CD4-positive, alpha-beta T cell treated with Interleukin-2 at 100 ng/mL for 4 hours (primary cell): ENCODE measurements at regions not wholly inside any gene's neighbourhood (a gene's known extent, or its start where the extent isn't known, plus 50 kb on each side); places are given as distances from the start of the nearest gene placed in this dataset.
"Not testable (repeated sequence)": the region's sequence is repeated elsewhere in the genome, so short reads cannot be mapped to it uniquely, and the experiment has no call there.

Source experiments
- DNase-seq: peaks from one replicate; pipeline ENCODE4 v3.0.0-alpha.2; 2020; ENCODE audit warnings: low spot score

DNA sequence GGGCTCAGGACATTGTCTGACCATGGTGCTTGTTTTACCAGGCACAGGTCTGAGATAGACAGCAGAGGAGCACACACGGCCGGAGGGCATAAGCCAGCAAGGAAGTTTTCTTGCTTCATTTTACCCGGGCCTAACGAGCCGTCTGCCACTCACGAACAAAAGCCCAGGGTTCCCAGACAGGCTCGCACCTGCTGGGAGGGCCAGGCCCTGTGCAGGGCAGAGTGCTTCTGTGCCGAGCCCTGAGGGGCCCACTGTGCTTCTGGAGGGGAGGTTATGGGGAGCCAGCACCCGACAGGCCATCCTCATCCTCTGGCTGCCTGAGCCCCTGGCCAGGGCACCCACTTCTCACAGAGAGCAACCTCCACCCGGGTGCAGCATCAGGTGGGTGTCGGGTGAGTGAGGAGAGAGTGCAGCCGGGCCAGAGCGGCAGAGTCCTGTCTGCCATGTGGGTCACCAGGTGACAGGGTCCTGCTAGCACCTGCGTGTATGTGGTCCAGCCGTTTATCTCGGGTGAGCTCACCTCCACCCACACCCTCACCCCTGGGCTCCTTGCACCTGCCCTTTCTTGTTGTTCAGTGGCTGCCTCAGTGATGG, 297.9 kb downstream of the NDUFA10 start:
- no peak for DNase-seq

DNA sequence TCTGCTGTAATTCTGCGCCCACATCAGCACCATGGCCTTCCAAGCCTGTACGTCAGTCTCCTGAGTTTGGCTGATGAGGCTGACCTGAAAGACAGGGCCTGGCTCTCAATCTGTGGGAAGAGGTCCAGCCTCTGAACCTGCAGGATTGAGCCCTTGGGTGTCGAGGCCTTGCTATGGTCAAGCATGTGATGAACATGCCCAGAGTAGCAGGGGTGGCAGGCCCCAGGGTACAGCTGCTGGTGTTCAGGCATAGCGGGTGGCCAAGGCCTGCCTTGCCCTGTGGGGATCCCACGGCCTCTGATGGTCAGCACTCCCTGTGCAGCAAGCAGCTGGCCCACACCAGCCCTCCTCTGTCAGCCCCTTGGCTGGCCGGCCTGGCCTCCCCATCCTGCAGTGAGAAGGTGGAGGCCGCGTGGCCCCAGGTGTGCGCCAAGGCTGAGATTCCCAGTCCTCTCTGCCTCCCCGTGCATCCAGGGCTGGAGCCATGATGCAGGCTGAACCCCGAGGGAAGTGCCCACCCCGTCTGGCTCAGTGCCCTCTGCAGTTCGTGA, 298.4 kb downstream of the NDUFA10 start:
- DNase-seq: no peak

- DNase-seq: no peak
Observed at GRCh38 chr2:239726091-239726591, 299.0 kb downstream of the NDUFA10 start.

DNA sequence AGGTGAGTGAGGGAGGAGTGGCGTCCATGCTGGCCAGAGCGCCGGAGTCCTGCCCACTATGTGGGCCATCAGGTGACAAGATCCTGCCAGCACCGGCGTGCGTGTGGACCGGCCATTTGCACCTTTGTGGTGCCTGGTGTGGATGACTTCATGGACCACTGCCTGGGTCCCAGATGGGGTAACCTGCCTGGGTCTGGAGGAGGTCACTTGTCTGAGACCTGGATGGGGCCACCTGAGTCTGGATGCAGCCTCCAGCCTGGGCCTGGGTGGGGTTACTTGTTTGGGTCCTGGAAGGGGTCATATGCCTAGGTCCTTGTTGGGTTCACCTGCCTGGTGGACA, 299.6 kb downstream of the NDUFA10 start:
- no peak for DNase-seq

GRCh38 chr2:239724851-239725550, 300.1 kb downstream of the NDUFA10 start:
- DNase-seq: no peak

- DNase-seq: no peak
Observed at GRCh38 chr2:239724194-239724849, 300.8 kb downstream of the NDUFA10 start.

DNA sequence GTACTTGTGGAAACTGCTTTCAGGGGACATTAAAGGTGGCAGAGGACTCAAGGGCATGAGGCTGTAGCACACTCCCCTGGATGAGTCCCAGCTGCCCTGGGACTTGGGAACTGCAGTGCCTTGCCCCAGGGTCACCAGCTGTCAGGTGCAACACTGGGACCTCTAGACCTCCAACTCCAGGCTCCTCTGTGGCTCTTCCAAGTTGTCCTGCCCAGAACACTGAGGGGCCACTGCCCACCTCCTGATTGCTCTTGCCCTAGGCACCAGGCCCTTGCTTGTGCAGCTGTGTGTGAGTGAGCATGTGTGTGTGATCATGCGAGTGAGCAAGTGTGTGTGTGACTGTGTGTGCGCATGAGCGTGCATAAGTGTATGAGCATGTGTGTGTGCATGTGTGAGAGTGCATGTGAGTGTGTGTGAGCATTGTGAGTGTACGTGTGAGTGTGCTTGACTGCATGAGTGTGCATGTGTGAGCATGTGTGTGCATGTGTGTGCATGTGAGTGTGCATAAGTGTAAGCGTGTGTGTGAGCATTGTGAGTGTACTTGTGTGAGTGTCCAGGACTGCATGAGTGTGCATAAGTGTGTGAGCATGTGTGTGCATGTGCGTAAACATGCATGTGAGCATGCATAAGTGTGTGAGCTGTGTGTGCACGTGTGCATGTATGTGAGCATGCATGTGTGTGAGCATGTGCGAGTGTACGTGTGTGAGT, 301.5 kb downstream of the NDUFA10 start:
- no peak for DNase-seq

- DNase-seq: no peak
Observed at GRCh38 chr2:239722760-239723470, 302.2 kb downstream of the NDUFA10 start.

DNA sequence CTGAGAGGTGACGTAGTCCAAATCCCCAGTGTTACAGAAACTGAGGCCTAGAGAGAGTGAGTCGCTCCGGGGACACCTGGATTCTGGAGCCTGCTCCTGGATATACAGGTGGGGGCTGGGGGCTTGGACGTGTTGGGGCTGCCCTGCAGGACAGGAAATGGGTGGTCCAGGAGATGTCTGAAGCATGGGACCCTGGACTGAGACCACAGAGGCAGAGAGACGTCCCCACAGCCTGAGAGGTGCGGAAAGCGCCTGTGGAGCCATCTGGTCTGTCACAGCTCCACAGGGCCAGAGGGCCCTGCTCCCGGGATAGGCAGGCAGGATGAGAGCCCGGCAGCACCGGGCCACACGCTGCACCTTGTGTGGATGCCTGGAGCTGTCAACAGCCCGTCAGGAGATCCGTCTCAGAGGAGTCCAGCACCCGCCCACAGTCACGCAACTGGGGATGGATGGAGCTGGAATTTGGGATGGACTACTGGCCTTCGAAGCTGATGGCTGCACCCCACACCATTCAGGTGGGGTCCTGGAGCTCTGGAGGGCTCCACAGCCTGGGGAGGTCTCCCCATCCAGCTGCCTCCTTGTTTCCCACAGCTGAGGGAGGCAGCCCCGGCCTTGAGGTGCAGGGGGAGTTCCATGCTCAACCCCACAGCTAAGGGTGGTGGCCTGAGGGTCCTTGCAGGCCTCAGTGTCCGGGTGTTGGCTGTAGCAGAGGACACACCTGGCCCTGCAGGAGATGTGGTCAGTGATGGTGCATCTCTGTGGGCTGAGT, 303.0 kb downstream of the NDUFA10 start:
- no peak for DNase-seq

GRCh38 chr2:239721531-239721930, 303.6 kb downstream of the NDUFA10 start:
- DNase-seq: no peak

DNA sequence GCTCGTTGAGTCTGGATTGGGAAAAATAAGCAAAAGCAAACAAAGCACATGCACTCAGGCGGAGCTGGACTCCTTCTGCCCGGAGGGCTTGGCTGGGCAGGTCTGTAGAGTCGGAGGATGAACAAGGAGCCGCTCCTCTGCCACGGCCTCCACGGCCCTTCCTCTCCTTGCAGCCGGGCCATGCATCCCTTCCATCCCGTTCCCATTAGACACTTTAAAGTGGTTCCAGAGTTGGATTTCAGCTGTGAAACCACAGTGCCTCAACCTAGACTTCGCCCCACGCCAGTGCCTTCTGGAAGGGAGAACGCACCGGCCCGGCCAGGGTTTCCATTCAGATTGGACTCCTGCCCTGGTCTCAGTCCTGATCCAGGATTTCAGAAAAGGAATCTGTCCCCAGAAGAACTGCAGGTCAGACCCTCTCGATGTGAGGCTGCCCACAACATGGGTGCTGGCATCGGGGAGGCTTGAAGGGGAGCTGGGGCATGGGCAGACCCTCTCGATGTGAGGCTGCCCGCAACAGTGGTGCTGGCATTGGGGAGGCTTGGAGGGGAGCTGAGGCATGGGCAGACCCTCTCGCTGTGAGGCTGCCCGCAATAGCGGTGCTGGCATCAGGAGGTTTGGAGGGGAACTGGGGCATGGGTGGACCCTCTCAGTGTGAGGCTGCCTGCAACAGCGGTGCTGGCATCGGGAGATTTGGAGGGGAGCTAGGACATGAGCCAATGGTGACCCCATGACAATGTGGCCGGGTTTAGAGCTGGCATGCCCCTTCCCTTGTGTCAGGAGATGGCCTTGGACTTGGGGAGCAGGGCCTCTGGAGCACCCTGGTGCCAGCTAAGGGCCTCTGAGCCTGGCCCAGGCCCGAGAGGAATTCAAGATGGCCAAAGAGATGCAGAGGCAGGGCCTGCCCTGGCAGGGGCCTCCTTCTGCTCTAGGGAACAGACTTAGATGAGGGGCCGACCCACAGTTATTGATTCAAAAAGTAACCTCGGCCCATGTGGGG, 304.5 kb downstream of the NDUFA10 start:
- DNase-seq: no peak

DNA sequence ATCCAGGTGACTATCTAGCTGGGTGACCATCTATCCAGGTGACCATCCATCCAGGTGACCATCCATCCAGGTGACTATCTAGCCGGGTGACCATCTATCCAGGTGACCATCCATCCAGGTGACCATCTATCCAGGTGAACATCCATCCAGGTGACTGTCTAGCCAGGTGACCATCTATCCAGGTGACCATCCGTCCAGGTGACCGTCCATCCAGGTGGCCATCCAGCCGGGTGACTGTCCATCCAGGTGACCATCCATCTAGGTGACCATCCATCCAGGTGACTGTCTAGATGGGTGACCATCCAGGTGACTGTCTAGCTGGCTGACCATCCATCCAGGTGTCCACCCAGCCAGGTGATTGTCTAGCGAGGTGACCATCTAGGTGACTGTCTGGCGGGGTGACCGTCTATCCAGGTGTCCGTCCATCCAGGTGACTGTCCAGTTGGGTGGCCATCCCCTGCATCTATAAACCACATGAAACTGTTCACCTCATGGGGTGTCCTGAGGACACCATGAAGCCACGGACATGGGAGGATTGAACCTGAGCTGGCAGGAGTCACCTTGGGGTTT, 305.3 kb downstream of the NDUFA10 start:
- DNase-seq: no peak

- DNase-seq: not testable (repeated sequence)
Observed at GRCh38 chr2:239718991-239719390, 306.2 kb downstream of the NDUFA10 start.

DNA sequence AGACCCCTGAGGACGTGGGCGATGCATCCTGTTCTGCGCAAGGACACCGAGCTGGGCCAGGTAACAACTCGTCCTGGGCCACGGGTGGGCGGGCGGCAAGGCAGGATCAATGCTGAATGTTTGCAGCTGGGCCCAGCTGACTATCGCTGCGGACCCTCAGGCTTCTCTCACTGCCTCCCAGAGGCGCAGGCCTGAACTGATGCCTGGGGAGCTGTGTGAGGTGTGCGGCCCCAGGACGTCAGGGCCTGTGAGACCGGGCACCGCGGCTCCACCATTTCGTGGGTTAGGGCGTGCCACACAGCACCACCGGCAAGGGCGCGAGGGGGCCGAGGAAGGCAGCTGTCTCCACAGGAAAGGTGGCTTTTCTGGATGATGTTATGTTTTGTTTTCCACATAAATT, 307.4 kb downstream of the NDUFA10 start:
- DNase-seq: no peak

DNA sequence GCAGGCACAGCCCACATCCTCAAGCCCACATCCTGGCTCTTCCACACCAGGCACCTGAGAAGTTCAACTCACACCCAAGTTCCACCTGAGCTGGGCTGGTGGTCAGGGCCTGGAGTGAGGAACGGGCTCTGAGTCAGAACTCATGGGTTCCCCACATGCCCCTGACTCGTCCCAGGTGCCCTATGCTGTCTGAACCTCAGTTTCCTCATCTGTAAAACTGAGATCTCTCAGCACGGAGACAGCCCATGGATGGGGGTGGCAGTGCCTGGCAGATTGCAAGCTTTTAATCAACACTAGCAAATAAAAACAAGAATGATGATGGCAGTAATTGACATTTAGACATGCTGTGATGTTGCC, 307.8 kb downstream of the NDUFA10 start:
- no peak for DNase-seq

DNA sequence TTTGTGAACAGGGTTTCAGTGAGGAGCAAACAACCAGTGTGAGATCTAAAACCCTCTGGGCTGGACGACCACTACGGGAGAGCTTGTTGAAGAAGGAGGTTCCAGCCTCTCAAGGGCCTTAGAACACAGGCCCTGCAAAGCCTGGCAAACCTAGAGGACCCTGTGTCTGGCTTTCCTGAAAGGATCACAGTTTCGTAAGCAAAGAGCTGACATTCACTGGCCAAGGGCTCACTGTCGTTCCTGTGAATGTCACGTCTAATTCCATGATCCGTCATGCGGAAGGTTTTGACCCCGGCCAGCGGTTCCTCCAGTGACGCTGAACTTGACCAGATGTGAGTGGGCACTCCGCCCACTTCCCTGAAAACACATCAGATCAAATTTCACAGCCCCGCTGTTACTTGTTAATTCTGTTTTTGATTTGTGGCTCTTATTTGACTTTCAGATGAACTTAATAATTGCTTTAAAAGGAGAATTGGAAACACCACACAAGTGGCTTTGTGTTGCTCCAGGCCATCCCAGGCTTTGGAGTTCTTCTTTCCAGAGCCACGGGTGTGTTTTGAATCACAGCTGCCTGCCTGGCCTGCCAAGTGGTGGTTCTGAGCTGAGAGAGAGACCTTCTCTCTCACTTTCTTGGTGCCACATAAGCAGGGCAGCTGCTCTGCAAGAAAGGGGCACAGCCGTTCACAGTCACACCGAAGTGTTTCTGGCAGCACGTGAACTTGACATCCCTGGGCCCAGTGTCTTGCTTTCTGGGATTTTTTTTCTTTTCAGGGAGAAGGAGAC, 308.4 kb downstream of the NDUFA10 start:
- DNase-seq: no peak

DNA sequence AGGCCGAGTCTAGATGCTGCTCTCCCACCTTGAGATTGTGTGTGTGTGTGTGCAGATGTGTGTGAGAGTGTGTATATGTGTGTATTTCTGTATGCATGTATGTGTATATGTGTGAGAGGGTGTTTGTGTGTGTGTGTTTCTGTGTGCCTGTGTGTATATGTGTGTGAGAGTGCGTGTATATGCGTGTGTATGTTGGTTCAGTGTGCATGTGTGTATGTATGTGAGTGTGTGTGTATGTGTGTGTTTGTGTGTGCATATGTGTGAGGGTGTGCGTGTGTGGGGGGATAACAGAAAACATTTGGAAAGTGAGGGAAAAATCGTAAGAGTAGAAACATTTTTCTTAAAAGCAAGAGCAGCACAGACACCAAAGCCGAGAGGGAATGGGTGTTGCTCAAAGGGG, 309.1 kb downstream of the NDUFA10 start:
- DNase-seq: no peak

- no peak for DNase-seq
Observed at GRCh38 chr2:239715606-239716005, 309.5 kb downstream of the NDUFA10 start.

DNA sequence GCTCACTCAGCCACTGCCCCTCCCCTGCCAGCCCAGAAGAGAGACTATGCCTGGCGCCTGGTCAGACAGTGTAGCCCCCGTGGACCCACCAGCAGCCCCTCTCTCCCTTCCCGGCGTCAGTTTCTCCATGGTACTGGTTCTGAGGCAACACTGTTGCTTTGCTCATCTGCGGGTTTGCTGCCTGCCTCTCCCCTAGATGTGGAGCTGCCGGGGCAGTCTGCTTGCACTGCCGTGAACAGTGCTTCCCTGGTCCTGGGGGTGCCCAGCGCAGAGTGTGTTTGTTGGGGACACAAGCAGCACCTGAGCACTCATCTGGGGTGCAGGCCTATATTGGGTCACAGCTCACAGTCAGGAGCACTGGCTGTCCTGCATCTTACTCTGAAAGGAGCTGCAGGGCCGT, 309.9 kb downstream of the NDUFA10 start:
- DNase-seq: no peak
